RWPE2 (cell line): ENCODE measurements at regions not wholly inside any gene's neighbourhood (a gene's known extent, or its start where the extent isn't known, plus 50 kb on each side); places are given as distances from the start of the nearest gene placed in this dataset.

Experiments used
- ATAC-seq: fragments of 200-7000 bp; cut with Tn5 transposase; 3 replicates; pipeline ENCODE4 v1.9.1; 2021; ENCODE audit warnings: low read depth
- DNase-seq: peaks from one replicate; pipeline ENCODE4 v3.0.0-alpha.2; 2020; ENCODE audit warnings: low spot score
- H3K27ac ChIP-seq: fragments of 450-650 bp; 2 replicates; pipeline ENCODE4 v1.5.1; 2017; ENCODE audit warnings: mild to moderate bottlenecking; ENCODE audit not compliant: poor library complexity, severe bottlenecking
- H3K27me3 ChIP-seq: fragments of 250-450 bp; sonication (Bioruptor Pico); 2 replicates; pipeline ENCODE4 v1.5.1; 2021; ENCODE audit warnings: mild to moderate bottlenecking, moderate library complexity; ENCODE audit not compliant: insufficient read depth, poor library complexity, severe bottlenecking
- H3K36me3 ChIP-seq: fragments of 250-450 bp; sonication (Bioruptor Pico); 2 replicates; pipeline ENCODE4 v1.5.1; 2020; ENCODE audit warnings: low read depth, mild to moderate bottlenecking, moderate library complexity
- H3K4me1 ChIP-seq: fragments of 250-450 bp; sonication (Bioruptor Pico); 2 replicates; pipeline ENCODE4 v1.5.1; 2021; ENCODE audit warnings: mild to moderate bottlenecking, moderate library complexity; ENCODE audit not compliant: insufficient read depth, poor library complexity, severe bottlenecking
- H3K4me3 ChIP-seq: fragments of 250-450 bp; sonication (Bioruptor Pico); 2 replicates; pipeline ENCODE4 v1.5.1; 2021; ENCODE audit warnings: mild to moderate bottlenecking, moderate library complexity; ENCODE audit not compliant: severe bottlenecking
- H3K9me3 ChIP-seq: fragments of 250-450 bp; sonication (Bioruptor Pico); 2 replicates; pipeline ENCODE4 v1.5.1; 2021; ENCODE audit warnings: mild to moderate bottlenecking, moderate library complexity; ENCODE audit not compliant: severe bottlenecking
- CTCF ChIP-seq: fragments of 450-650 bp; IDR thresholded peaks from one replicate; pipeline ENCODE4 v1.5.1; 2017; ENCODE audit warnings: mild to moderate bottlenecking, moderate library complexity; ENCODE audit not compliant: poor library complexity, severe bottlenecking

- ATAC-seq (no peak), DNase-seq (no peak)
- no peaks in the 10 kb centered on the region for H3K4me1 ChIP-seq
- no peak overlapping the region for H3K27ac ChIP-seq
- no peak overlapping the region for H3K4me3 ChIP-seq
- no peaks in the 10 kb centered on the region for H3K9me3 ChIP-seq
- H3K27me3 ChIP-seq, result no peaks in the 10 kb centered on the region
- TF ChIP-seq CTCF, result no peak
- H3K36me3 ChIP-seq, result no peaks in the 10 kb centered on the region
Measured at GRCh38 chr14:54325766-54326165, 71.0 kb upstream of the CDKN3 start.

GRCh38 chr14:54329082-54329695 lies 67.6 kb upstream of the CDKN3 start:
- ATAC-seq (peak; percentile 86), DNase-seq (no peak)
- H3K36me3 ChIP-seq, result no peaks in the 10 kb centered on the region
- no peaks in the 10 kb centered on the region for H3K9me3 ChIP-seq
- no peak overlapping the region for H3K4me3 ChIP-seq
- H3K27me3 ChIP-seq, result no peaks in the 10 kb centered on the region
- H3K27ac ChIP-seq, result no peak overlapping the region
- TF ChIP-seq CTCF, result peak; percentile 94
- no peaks in the 10 kb centered on the region for H3K4me1 ChIP-seq

GRCh38 chr14:54330876-54331275 lies 65.9 kb upstream of the CDKN3 start:
- TF ChIP-seq CTCF, result no peak
- H3K36me3 ChIP-seq, result no peaks in the 10 kb centered on the region
- H3K9me3 ChIP-seq, result no peaks in the 10 kb centered on the region
- no peaks in the 10 kb centered on the region for H3K27me3 ChIP-seq
- H3K4me1 ChIP-seq, result no peaks in the 10 kb centered on the region
- H3K27ac ChIP-seq, result no peak overlapping the region
- DNase-seq (no peak), ATAC-seq (no peak)
- H3K4me3 ChIP-seq, result no peak overlapping the region

GRCh38 chr14:54331516-54331915 lies 65.3 kb upstream of the CDKN3 start:
- no peak for TF ChIP-seq CTCF
- Histone ChIP-seq H3K4me1 (no peaks in the 10 kb centered on the region), H3K4me3 (no peak overlapping the region), H3K9me3 (no peaks in the 10 kb centered on the region), H3K27me3 (no peaks in the 10 kb centered on the region), H3K36me3 (no peaks in the 10 kb centered on the region), H3K27ac (no peak overlapping the region)
- ATAC-seq (no peak), DNase-seq (no peak)

GRCh38 chr14:54332490-54332889 lies 64.3 kb upstream of the CDKN3 start:
- ATAC-seq (no peak), DNase-seq (no peak)
- H3K36me3 ChIP-seq, result no peaks in the 10 kb centered on the region
- H3K4me3 ChIP-seq, result no peak overlapping the region
- H3K27me3 ChIP-seq, result no peaks in the 10 kb centered on the region
- no peaks in the 10 kb centered on the region for H3K9me3 ChIP-seq
- no peak for TF ChIP-seq CTCF
- H3K4me1 ChIP-seq, result no peaks in the 10 kb centered on the region
- no peak overlapping the region for H3K27ac ChIP-seq
